GM23338 (cell line): ENCODE measurements at regions not wholly inside any gene's neighbourhood (a gene's known extent, or its start where the extent isn't known, plus 50 kb on each side); places are given as distances from the start of the nearest gene placed in this dataset.

Source experiments
- CREB1 ChIP-seq: fragments of 250-450 bp; sonication (Bioruptor Pico); IDR thresholded peaks from 2 replicates; pipeline ENCODE4 v1.5.0; 2020; ENCODE audit warnings: low read depth, mild to moderate bottlenecking, moderate library complexity
- EZH2 ChIP-seq: fragments of 200-600 bp; sonication (generic); IDR thresholded peaks from one replicate; pipeline ENCODE4 v1.8.0; 2017; ENCODE audit warnings: antibody characterized with exemption, mild to moderate bottlenecking, low read depth; ENCODE audit not compliant: unreplicated experiment
- EZH2phosphoT487 ChIP-seq: fragments of 200-600 bp; sonication (generic); IDR thresholded peaks from one replicate; pipeline ENCODE4 v1.8.1; 2018; ENCODE audit warnings: antibody characterized with exemption; ENCODE audit not compliant: unreplicated experiment
- JUNB ChIP-seq: IDR thresholded peaks from one replicate; pipeline ENCODE4 v1.6.1; 2016; ENCODE audit warnings: antibody characterized with exemption; ENCODE audit not compliant: unreplicated experiment
- POLR2AphosphoS5 ChIP-seq: IDR thresholded peaks from 2 replicates; pipeline ENCODE4 v1.6.1; 2016; ENCODE audit warnings: antibody characterized with exemption, low read depth
- REST ChIP-seq: IDR thresholded peaks from one replicate; pipeline ENCODE4 v1.6.1; 2018; ENCODE audit warnings: antibody characterized with exemption; ENCODE audit not compliant: unreplicated experiment
- STAT1 ChIP-seq: IDR thresholded peaks from one replicate; pipeline ENCODE4 v1.6.1; 2016; ENCODE audit warnings: antibody characterized with exemption; ENCODE audit not compliant: unreplicated experiment
- TF ChIP-seq, protein P1 (sequence below), 2 experiments: fragments of 200-600 bp in 1 of 2; sonication (generic) in 1 of 2; conservative IDR thresholded peaks; 2 replicates each; pipeline versions ENCODE4 v1.5.1 to v1.6.1; 2016 to 2017; ENCODE audit warnings: antibody characterized with exemption in 2 of 2, low read depth in 2 of 2, mild to moderate bottlenecking in 2 of 2, moderate library complexity in 1 of 2
- TF ChIP-seq, protein P2 (sequence below): fragments of 250-450 bp; sonication (Bioruptor Pico); IDR thresholded peaks from 2 replicates; pipeline ENCODE4 v1.5.0; 2020; ENCODE audit warnings: mild to moderate bottlenecking, moderate library complexity

DNA sequence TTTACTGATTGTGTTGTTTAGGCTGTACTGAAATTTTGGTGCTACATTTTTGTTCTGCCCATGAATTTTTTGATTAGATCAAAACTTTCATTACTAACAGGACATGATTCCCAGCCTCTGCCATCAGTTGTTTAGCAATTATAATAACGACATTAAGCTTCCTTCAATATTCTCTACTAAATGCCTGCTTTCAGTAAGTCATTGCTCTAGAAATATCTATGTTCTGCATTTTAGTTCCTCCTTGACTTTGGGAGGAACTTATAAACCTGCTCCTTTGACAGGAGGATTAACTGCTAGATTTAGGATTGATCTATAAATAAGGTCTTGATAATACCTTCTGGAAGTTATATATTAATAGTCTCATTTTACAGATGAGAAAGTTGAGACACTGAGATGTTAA lies 269.1 kb downstream of the RAP2B start:
- TF ChIP-seq, protein P1, sequence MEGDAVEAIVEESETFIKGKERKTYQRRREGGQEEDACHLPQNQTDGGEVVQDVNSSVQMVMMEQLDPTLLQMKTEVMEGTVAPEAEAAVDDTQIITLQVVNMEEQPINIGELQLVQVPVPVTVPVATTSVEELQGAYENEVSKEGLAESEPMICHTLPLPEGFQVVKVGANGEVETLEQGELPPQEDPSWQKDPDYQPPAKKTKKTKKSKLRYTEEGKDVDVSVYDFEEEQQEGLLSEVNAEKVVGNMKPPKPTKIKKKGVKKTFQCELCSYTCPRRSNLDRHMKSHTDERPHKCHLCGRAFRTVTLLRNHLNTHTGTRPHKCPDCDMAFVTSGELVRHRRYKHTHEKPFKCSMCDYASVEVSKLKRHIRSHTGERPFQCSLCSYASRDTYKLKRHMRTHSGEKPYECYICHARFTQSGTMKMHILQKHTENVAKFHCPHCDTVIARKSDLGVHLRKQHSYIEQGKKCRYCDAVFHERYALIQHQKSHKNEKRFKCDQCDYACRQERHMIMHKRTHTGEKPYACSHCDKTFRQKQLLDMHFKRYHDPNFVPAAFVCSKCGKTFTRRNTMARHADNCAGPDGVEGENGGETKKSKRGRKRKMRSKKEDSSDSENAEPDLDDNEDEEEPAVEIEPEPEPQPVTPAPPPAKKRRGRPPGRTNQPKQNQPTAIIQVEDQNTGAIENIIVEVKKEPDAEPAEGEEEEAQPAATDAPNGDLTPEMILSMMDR (conservative IDR thresholded peaks at IDR 0.05; ENCODE audit: low read depth in 2 of 2): no peak
- TF ChIP-seq EZH2: no peak
- TF ChIP-seq JUNB: no peak
- no peak for TF ChIP-seq EZH2phosphoT487
- no peak for TF ChIP-seq POLR2AphosphoS5
- no peak for TF ChIP-seq REST
- TF ChIP-seq CREB1 (CRISPR knock-in tag): no peak
- TF ChIP-seq STAT1: no peak
- TF ChIP-seq, protein P2, sequence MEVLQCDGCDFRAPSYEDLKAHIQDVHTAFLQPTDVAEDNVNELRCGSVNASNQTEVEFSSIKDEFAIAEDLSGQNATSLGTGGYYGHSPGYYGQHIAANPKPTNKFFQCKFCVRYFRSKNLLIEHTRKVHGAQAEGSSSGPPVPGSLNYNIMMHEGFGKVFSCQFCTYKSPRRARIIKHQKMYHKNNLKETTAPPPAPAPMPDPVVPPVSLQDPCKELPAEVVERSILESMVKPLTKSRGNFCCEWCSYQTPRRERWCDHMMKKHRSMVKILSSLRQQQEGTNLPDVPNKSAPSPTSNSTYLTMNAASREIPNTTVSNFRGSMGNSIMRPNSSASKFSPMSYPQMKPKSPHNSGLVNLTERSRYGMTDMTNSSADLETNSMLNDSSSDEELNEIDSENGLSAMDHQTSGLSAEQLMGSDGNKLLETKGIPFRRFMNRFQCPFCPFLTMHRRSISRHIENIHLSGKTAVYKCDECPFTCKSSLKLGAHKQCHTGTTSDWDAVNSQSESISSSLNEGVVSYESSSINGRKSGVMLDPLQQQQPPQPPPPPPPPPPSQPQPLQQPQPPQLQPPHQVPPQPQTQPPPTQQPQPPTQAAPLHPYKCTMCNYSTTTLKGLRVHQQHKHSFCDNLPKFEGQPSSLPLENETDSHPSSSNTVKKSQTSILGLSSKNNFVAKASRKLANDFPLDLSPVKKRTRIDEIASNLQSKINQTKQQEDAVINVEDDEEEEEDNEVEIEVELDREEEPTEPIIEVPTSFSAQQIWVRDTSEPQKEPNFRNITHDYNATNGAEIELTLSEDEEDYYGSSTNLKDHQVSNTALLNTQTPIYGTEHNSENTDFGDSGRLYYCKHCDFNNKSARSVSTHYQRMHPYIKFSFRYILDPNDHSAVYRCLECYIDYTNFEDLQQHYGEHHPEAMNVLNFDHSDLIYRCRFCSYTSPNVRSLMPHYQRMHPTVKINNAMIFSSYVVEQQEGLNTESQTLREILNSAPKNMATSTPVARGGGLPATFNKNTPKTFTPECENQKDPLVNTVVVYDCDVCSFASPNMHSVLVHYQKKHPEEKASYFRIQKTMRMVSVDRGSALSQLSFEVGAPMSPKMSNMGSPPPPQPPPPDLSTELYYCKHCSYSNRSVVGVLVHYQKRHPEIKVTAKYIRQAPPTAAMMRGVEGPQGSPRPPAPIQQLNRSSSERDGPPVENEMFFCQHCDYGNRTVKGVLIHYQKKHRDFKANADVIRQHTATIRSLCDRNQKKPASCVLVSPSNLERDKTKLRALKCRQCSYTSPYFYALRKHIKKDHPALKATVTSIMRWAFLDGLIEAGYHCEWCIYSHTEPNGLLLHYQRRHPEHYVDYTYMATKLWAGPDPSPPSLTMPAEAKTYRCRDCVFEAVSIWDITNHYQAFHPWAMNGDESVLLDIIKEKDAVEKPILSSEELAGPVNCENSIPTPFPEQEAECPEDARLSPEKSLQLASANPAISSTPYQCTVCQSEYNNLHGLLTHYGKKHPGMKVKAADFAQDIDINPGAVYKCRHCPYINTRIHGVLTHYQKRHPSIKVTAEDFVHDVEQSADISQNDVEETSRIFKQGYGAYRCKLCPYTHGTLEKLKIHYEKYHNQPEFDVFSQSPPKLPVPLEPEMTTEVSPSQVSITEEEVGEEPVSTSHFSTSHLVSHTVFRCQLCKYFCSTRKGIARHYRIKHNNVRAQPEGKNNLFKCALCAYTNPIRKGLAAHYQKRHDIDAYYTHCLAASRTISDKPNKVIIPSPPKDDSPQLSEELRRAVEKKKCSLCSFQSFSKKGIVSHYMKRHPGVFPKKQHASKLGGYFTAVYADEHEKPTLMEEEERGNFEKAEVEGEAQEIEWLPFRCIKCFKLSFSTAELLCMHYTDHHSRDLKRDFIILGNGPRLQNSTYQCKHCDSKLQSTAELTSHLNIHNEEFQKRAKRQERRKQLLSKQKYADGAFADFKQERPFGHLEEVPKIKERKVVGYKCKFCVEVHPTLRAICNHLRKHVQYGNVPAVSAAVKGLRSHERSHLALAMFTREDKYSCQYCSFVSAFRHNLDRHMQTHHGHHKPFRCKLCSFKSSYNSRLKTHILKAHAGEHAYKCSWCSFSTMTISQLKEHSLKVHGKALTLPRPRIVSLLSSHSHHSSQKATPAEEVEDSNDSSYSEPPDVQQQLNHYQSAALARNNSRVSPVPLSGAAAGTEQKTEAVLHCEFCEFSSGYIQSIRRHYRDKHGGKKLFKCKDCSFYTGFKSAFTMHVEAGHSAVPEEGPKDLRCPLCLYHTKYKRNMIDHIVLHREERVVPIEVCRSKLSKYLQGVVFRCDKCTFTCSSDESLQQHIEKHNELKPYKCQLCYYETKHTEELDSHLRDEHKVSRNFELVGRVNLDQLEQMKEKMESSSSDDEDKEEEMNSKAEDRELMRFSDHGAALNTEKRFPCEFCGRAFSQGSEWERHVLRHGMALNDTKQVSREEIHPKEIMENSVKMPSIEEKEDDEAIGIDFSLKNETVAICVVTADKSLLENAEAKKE (CRISPR knock-in tag): no peak
